NCI-H2196 (cell line): ENCODE measurements at regions not wholly inside any gene's neighbourhood (a gene's known extent, or its start where the extent isn't known, plus 50 kb on each side); places are given as distances from the start of the nearest gene placed in this dataset.
"Not testable (repeated sequence)": the region's sequence is repeated elsewhere in the genome, so short reads cannot be mapped to it uniquely, and the experiment has no call there.

ENCODE experiments used
- DNase-seq: peaks from one replicate; lab custom pipeline; 2025; ENCODE audit not compliant: unreplicated experiment; lab: John Stamatoyannopoulos, UW

DNA sequence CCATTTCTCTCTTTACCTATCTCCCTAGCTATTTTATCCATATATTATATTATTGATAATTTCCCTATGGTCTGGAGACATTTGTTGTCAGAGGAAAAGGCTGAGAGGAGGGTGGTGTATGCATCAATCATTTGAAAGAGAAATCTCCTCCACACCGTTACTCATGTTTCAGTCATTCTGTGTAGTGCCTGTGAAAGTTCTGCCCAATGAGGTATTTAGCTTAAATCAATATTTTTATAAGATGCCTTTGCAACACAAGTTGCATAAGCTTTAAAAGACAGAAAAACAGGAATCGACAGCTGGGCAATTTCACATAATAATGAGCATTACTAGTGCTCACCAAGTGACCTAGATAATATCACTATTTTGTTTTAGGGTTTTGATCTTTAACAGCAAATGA lies 363.7 kb upstream of the FSIP2 start:
- no peak for DNase-seq

- DNase-seq, result no peak
Observed at GRCh38 chr2:185375731-185376130, 362.9 kb upstream of the FSIP2 start.

- no peak for DNase-seq
Observed at GRCh38 chr2:185381631-185382030, 357.0 kb upstream of the FSIP2 start.

DNA sequence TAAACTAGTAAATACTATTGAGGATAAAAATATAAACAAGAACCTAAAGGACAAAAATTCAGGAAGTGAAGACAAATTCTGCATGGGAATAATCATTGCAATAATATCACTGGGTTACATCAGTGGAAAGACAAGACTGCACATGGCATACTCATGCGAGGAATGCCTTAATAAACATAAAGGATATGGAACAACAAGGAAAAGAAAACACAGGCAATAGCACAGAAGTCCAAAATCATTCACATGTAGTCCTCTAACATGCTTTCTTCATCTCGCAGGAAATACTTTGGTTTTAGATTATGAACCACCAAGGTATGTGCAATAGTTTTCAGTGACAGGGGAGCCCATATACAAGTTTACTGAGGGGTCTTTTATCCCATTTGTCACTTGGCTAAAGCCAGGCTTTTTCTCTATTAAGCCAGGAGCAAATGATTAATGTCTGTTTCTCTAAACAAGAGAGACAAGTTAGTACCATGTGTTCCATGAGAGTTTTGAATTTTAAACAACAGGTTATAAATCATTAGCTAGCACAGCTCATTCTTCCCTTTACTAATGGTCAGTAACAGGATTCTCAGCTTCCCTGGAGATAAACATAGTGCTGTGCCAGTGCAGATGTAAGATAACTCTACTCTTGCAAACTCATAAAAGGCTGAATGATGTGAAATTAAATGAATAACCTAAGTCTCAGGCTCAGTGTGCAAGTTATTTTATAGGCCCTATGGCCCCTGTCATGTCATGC lies 353.6 kb upstream of the FSIP2 start:
- DNase-seq, result no peak

GRCh38 chr2:185388226-185388625 lies 350.4 kb upstream of the FSIP2 start:
- DNase-seq, result no peak

- DNase-seq, result no peak
Observed at GRCh38 chr2:185391543-185391942, 347.1 kb upstream of the FSIP2 start.

DNA sequence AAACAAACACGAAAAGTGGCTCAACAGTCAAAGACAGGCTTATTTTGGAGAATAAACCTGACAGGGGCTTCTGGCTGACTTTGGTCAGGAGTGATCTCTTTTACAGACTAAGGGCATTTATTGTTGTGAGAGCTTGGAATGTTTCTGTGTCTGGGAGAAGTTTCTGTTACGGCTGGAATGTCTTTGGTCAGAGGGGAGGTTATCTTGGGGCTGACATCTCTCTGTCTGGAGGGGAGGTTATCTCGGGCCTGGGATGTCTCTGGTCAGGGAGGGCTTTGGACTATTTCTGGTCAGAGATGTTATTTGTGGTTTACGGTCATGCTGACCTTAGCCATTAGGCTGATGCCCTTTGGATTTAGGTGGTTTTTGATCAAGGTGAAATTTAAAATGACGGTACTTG lies 345.5 kb upstream of the FSIP2 start:
- no peak for DNase-seq

- DNase-seq, result no peak
Observed at GRCh38 chr2:185402474-185402873, 336.1 kb upstream of the FSIP2 start.

DNA sequence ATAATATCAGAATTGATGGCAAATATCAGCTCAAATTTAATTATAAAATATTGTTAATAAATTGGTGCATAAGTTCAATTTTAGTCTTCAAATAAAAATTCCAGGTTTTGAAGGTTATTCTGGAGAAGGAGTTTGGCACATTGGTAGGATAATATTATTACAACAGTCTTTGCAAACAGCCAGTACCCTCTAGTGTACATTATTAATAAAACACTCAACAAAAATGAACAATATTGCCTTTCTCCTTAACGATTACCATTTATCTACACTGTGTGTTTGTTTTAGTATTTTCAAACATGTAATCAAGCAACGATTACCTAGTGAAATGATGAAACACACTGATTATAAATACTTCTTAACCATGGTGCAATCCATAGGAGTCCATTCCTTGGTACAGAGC lies 334.0 kb upstream of the FSIP2 start:
- no peak for DNase-seq

DNA sequence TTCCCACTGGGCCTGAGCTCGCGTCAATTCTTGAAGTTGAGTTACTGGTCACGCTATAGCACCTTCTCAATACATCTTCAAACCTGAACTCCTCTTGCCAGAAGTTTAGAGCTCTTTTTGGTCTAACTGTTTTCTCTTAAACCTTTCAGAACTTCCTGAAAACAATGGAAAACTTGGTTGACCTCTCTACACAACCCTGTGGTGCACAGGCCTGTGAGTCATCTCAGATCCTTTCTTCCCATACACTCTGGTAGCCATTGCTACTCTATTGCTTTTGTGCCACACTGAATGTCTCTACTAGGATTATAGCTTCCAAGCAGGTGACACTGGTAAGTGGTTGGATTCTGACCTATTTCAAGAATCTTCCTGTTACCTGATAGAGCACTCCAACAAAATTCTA lies 321.5 kb upstream of the FSIP2 start:
- DNase-seq, result no peak

GRCh38 chr2:185417688-185418087 lies 320.9 kb upstream of the FSIP2 start:
- no peak for DNase-seq

GRCh38 chr2:185424958-185425629 lies 313.5 kb upstream of the FSIP2 start:
- not testable (repeated sequence) for DNase-seq

- DNase-seq, result no peak
Observed at GRCh38 chr2:185428000-185428399, 310.6 kb upstream of the FSIP2 start.

DNA sequence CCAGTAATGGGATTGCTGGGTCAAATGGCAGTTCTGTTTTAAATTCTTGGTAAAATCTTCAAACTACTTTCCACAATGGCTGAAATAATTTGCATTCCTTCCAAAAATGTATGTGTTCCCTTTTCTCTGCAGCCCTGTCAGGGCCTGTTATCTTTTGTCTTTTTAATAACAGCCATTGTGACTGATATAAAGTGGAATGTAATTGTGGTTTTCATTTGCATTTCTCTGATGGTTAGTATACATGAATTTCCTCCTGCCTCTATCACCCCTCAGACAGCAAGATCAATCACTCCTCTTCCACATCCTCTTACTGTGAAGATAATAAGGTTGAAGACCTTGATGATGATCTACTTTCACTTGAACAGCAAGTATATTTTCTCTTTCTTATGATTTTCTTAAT lies 304.8 kb upstream of the FSIP2 start:
- no peak for DNase-seq

DNA sequence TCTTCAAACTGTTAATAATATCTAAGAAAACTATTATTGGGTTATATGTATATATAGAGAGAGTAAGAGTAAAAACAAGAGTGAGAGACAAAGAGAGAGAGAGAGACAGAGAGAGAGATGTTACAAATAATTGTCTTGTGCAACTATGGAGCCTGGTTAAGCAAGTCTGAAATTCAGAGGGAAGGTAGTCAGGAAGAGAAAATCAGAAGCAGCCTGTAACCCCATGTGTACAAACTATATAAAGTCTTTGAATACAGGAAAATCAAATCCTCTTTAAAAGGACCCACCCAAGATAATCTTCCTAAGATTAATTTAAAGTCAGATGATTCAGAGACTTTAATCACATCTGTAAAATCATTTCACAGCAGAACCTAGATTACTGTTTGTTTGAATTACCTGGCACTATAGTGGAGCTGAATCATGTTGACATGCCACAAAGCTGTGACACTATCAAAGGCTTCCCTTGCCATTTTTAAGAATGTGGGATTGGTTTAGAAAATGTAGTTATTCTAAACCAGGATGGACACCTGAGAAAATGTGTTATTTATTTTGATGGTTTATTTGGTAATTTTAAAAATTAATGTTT lies 301.7 kb upstream of the FSIP2 start:
- DNase-seq, result no peak

- DNase-seq, result no peak
Observed at GRCh38 chr2:185441486-185442005, 297.1 kb upstream of the FSIP2 start.

DNA sequence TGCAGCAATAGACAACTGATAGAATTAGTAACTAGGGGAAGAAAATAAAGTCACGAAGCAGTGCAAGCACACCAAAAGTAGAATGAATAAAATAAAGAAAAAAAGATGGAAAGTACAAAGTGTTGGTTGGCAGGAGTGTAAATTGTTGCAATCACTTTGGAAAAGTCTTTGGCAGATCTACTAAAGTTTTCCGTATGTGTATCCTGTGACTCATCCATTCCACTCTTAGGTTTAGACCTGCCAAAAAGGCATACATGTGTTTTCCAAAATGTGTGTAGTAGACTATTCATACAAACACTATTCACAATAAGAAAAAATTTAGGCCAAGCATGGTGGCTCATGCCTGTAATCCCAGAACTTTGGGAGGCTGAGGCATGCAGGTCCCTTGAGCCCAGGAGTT lies 282.1 kb upstream of the FSIP2 start:
- DNase-seq, result no peak

DNA sequence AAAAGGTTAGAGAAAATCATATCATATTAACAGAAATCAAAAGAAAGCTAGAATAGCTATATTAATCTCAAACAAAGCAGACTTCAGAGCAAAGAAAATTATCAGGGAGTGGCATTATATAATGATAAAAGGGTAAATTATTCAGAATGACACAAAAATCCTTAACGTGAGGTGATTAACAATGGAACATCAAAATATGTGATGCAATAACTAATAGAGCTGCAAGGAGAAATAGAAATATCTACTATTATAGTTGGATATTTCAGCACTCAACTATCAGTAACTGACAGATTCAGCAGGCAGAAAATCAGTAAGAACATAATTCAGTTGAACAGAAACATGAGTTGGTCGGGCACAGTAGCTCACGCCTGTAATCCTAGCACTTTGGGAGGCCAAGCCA lies 275.1 kb upstream of the FSIP2 start:
- no peak for DNase-seq

GRCh38 chr2:185466915-185467314 lies 271.7 kb upstream of the FSIP2 start:
- no peak for DNase-seq

GRCh38 chr2:185471441-185471840 lies 267.2 kb upstream of the FSIP2 start:
- no peak for DNase-seq

GRCh38 chr2:185472574-185472973 lies 266.0 kb upstream of the FSIP2 start:
- no peak for DNase-seq

- no peak for DNase-seq
Observed at GRCh38 chr2:185473838-185474237, 264.8 kb upstream of the FSIP2 start.
